Prostate gland (tissue), 2 donors: ENCODE measurements at regions not wholly inside any gene's neighbourhood (a gene's known extent, or its start where the extent isn't known, plus 50 kb on each side); places are given as distances from the start of the nearest gene placed in this dataset.

ENCODE experiments used
- POLR2A ChIP-seq: fragments of 450-650 bp; IDR thresholded peaks from one replicate; pipeline ENCODE4 v1.6.1; 2016; ENCODE audit warnings: antibody characterized with exemption, mild to moderate bottlenecking
- POLR2AphosphoS5 ChIP-seq: sonication (generic); formaldehyde crosslinking; IDR thresholded peaks from one replicate; pipeline ENCODE4 v1.6.1; 2017; ENCODE audit warnings: antibody characterized with exemption
- TF ChIP-seq, protein P1 (sequence below), 4 experiments: fragments of 200-600 bp in 2 of 4; fragments of 450-650 bp in 2 of 4; sonication (generic) in 2 of 4; IDR thresholded peaks; 1 replicate in 3 of 4; 2 replicates in 1 of 4; pipeline ENCODE4 v1.5.1; 2016 to 2019; ENCODE audit warnings: antibody characterized with exemption in 4 of 4, mild to moderate bottlenecking in 2 of 4, moderate library complexity in 2 of 4

GRCh38 chr21:22791986-22792560 is 1793.9 kb downstream of the NCAM2 start:
- TF ChIP-seq, protein P1, sequence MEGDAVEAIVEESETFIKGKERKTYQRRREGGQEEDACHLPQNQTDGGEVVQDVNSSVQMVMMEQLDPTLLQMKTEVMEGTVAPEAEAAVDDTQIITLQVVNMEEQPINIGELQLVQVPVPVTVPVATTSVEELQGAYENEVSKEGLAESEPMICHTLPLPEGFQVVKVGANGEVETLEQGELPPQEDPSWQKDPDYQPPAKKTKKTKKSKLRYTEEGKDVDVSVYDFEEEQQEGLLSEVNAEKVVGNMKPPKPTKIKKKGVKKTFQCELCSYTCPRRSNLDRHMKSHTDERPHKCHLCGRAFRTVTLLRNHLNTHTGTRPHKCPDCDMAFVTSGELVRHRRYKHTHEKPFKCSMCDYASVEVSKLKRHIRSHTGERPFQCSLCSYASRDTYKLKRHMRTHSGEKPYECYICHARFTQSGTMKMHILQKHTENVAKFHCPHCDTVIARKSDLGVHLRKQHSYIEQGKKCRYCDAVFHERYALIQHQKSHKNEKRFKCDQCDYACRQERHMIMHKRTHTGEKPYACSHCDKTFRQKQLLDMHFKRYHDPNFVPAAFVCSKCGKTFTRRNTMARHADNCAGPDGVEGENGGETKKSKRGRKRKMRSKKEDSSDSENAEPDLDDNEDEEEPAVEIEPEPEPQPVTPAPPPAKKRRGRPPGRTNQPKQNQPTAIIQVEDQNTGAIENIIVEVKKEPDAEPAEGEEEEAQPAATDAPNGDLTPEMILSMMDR (IDR thresholded peaks at IDR 0.05): peak; percentile 22 to 84 (median 56)
- TF ChIP-seq POLR2A: no peak
- no peak for TF ChIP-seq POLR2AphosphoS5
